Stimulated activated naive CD8-positive, alpha-beta T cell treated with anti-CD3 and anti-CD28 coated beads, Interleukin-15, Interleukin-2, amounts not matched to agents 100 ng/mL and 50 ng/mL, for 24 hours (primary cell): ENCODE measurements at regions not wholly inside any gene's neighbourhood (a gene's known extent, or its start where the extent isn't known, plus 50 kb on each side); places are given as distances from the start of the nearest gene placed in this dataset.

Source experiments
- H3K27ac Mint-ChIP-seq: one replicate; pipeline ENCODE4 v1.8.0; 2021; ENCODE audit warnings: mild to moderate bottlenecking, mixed read lengths
- H3K27me3 Mint-ChIP-seq: one replicate; pipeline ENCODE4 v1.8.0; 2021; ENCODE audit warnings: mixed read lengths
- H3K36me3 Mint-ChIP-seq: one replicate; pipeline ENCODE4 v1.8.0; 2021; ENCODE audit warnings: low read depth, mixed read lengths
- H3K4me1 Mint-ChIP-seq: one replicate; pipeline ENCODE4 v1.8.0; 2021; ENCODE audit warnings: low read depth, mixed read lengths
- H3K4me3 Mint-ChIP-seq: one replicate; pipeline ENCODE4 v1.8.0; 2021; ENCODE audit warnings: mild to moderate bottlenecking, mixed read lengths
- H3K9me3 Mint-ChIP-seq: one replicate; pipeline ENCODE4 v1.8.0; 2021; ENCODE audit warnings: mixed read lengths

- Mint-ChIP-seq H3K36me3 (no peaks in the 10 kb centered on the region), H3K4me3 (no peak overlapping the region), H3K4me1 (no peaks in the 10 kb centered on the region), H3K27ac (no peak overlapping the region), H3K9me3 (no peaks in the 10 kb centered on the region), H3K27me3 (no peaks in the 10 kb centered on the region)
Observed at GRCh38 chrX:149151805-149152757, 353.0 kb downstream of the IDS start.

GRCh38 chrX:149145845-149146285, 359.2 kb downstream of the IDS start:
- Mint-ChIP-seq H3K9me3 (no peaks in the 10 kb centered on the region), H3K36me3 (no peaks in the 10 kb centered on the region)

DNA sequence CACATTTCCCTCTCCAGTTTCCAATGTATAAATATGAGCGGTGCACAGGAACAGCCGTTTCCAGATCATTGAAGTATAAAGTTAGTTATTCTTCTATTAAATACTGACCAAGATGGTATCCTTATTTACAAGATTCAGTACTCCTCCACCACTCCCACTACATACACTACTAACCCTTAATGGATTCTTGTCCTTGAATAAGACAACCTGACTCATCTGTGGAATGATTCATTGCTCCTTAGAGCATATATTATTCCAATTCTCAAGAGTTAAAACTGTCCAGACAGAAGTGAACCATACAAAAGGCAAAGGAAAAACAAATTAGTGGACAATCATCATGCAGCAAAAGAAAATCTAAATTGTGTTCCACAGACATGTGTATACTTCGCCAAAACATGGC, 373.3 kb downstream of the IDS start:
- H3K27ac Mint-ChIP-seq, result no peak overlapping the region
- H3K4me1 Mint-ChIP-seq, result no peaks in the 10 kb centered on the region

More at GRCh38 chrX:149145845-149146285, 359.2 kb downstream of the IDS start:
- H3K27ac Mint-ChIP-seq, result no peak overlapping the region
- no peak overlapping the region for H3K4me3 Mint-ChIP-seq
- no peaks in the 10 kb centered on the region for H3K27me3 Mint-ChIP-seq
- no peaks in the 10 kb centered on the region for H3K4me1 Mint-ChIP-seq

GRCh38 chrX:149129767-149130166, 375.3 kb downstream of the IDS start:
- no peak overlapping the region for H3K27ac Mint-ChIP-seq
- no peaks in the 10 kb centered on the region for H3K36me3 Mint-ChIP-seq
- H3K4me3 Mint-ChIP-seq, result no peak overlapping the region
- no peaks in the 10 kb centered on the region for H3K9me3 Mint-ChIP-seq
- no peaks in the 10 kb centered on the region for H3K4me1 Mint-ChIP-seq
- H3K27me3 Mint-ChIP-seq, result no peaks in the 10 kb centered on the region

More for the DNA sequence above, 373.3 kb downstream of the IDS start:
- H3K9me3 Mint-ChIP-seq, result no peaks in the 10 kb centered on the region
- H3K4me3 Mint-ChIP-seq, result no peak overlapping the region
- no peaks in the 10 kb centered on the region for H3K36me3 Mint-ChIP-seq
- H3K27me3 Mint-ChIP-seq, result no peaks in the 10 kb centered on the region

DNA sequence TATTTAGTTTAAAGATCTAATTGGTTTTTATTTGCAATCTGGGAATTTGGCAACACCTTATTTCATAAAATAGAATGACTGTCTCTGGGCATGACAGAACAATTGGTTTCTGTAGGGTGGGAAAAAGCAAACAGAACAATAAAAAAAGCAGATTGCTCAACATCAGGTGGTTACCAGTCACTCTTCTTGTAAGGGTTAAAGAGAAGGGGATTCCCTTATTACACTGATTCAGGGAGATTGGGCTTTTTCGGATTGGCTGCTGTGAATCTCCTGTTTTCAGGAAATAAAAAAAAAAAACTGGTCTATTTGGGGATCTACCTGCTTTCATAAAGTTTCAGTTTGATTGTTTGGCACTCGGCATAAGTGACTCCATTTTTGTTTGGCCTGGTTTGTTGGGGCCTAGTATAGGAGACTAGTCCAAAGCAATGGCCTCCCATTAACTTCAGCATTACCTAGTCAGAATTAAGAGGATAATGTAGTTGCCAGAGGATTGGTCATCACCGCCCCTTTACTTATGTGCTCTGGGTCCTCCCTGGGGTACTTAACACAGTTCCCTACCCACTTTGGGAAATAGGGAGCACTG, 380.5 kb downstream of the IDS start:
- no peaks in the 10 kb centered on the region for H3K4me1 Mint-ChIP-seq
- H3K27ac Mint-ChIP-seq, result no peak overlapping the region
- no peaks in the 10 kb centered on the region for H3K27me3 Mint-ChIP-seq
- no peak overlapping the region for H3K4me3 Mint-ChIP-seq
- no peaks in the 10 kb centered on the region for H3K36me3 Mint-ChIP-seq
- H3K9me3 Mint-ChIP-seq, result no peaks in the 10 kb centered on the region

- H3K4me1 Mint-ChIP-seq, result no peaks in the 10 kb centered on the region
- no peaks in the 10 kb centered on the region for H3K36me3 Mint-ChIP-seq
- no peaks in the 10 kb centered on the region for H3K9me3 Mint-ChIP-seq
- no peak overlapping the region for H3K27ac Mint-ChIP-seq
- H3K4me3 Mint-ChIP-seq, result no peak overlapping the region
- no peaks in the 10 kb centered on the region for H3K27me3 Mint-ChIP-seq
Observed at GRCh38 chrX:149121206-149121920, 383.7 kb downstream of the IDS start.

DNA sequence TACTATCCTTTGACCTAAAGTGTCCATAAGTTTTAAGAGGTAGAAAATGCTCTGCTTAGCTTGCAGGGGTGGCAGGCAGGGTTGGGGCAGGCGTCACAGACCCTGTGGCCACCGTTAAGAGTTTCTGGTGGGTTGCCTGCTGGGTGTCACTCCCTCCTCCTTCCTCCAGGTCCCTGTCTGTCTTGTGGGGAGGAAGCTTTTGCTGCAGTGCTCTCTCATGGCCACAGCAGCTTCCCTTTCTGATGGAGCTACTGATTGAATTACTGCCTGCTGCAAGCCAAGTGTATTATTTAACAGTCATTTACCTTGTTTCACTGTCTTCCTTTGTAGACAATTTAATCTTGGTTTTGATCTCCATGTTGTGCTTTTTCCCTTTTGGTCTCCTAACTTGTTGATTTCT, 384.6 kb downstream of the IDS start:
- Mint-ChIP-seq H3K4me3 (no peak overlapping the region), H3K4me1 (no peaks in the 10 kb centered on the region), H3K36me3 (no peaks in the 10 kb centered on the region), H3K27me3 (no peaks in the 10 kb centered on the region), H3K27ac (no peak overlapping the region), H3K9me3 (no peaks in the 10 kb centered on the region)

DNA sequence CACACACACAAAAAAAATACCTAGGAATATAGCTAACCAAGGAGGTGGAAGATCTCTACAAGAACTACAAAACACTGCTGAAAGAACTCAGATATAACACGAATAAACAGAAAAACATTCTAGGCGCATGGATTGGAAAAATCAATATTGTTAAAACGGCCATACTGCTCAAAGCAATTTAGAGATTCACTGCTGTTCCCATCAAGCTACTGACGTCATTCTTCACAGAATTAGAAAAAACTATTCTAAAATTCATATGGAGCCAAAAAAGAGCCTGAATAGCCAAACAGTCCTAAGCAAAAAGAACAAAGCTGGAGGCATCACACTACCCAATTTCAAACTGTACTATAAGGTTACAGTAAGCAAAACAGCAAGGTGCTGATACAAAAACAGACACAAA, 390.2 kb downstream of the IDS start:
- Mint-ChIP-seq H3K9me3 (peaks cover 4% of the 10 kb centered on the region), H3K36me3 (no peaks in the 10 kb centered on the region), H3K27ac (no peak overlapping the region), H3K4me3 (no peak overlapping the region), H3K27me3 (no peaks in the 10 kb centered on the region), H3K4me1 (no peaks in the 10 kb centered on the region)

DNA sequence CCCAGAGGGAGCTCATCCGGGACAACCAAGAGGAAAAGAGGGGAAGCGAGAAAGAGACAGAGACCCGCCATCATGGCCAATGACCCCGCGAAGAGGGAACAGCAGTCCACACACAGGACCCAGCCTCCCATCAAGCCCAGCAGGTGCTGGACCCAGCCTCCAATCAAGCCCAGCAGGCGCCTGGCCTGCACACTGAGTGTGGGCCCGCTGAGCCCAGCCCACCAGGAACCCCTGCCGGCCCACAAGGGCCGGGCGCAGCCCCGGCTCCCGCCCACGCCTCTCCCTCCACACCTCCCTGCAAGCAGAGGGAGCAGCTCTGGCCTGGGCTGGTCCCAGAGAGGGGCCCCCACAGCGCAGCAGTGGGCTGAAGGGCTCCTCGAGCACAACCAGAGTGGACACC, 391.1 kb downstream of the IDS start:
- Mint-ChIP-seq H3K9me3 (peaks cover 13% of the 10 kb centered on the region), H3K4me3 (no peak overlapping the region), H3K36me3 (no peaks in the 10 kb centered on the region), H3K27ac (no peak overlapping the region), H3K27me3 (peaks cover 3% of the 10 kb centered on the region), H3K4me1 (no peaks in the 10 kb centered on the region)

DNA sequence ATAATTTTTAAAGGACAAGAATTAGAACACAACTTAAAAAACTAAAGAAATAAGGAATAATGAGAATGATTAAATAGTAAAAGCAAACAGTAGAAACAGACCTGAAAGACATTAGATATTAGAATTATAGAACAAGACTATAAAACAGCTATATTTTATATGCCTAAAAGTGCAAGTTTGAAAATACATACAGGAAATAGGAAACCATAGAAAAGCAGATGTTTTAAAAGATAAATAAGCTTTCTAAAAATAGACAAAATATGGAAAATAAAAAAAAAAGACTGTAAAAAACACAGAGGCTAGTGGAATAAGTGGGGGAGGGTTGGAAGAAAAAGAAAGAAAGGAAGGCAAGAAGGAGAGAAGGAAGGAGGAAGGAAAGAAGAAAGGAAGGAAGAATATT, 407.3 kb downstream of the IDS start:
- H3K9me3 Mint-ChIP-seq, result no peaks in the 10 kb centered on the region
- no peaks in the 10 kb centered on the region for H3K36me3 Mint-ChIP-seq
- H3K4me3 Mint-ChIP-seq, result no peak overlapping the region
- peaks cover 4% of the 10 kb centered on the region for H3K27me3 Mint-ChIP-seq
- no peaks in the 10 kb centered on the region for H3K4me1 Mint-ChIP-seq
- H3K27ac Mint-ChIP-seq, result no peak overlapping the region

DNA sequence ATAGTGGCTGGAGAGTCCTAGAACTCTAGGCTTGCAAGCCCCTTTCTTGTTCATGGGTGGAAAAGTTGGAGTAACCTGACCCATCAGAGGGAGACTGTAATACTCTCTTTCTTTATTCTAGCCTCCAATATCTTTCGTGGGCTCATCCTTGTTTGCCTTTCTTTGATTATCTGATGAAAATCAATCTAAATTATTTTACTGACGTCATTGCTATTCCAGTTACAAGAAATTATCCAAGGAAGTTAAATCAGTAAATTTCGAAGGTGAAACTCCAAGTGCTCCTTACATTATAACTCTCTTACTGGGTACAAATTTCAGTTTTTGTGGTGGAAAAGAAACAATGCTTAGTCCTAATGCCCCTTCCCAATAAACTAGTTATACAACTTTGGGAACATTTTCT, 412.9 kb downstream of the IDS start:
- peaks cover 4% of the 10 kb centered on the region for H3K27me3 Mint-ChIP-seq

GRCh38 chrX:149079805-149080406, 425.2 kb downstream of the IDS start:
- H3K9me3 Mint-ChIP-seq, result no peaks in the 10 kb centered on the region
- H3K27me3 Mint-ChIP-seq, result no peaks in the 10 kb centered on the region
- H3K36me3 Mint-ChIP-seq, result no peaks in the 10 kb centered on the region
- H3K27ac Mint-ChIP-seq, result no peak overlapping the region
- H3K4me3 Mint-ChIP-seq, result no peak overlapping the region
- H3K4me1 Mint-ChIP-seq, result no peaks in the 10 kb centered on the region

More for the DNA sequence above, 412.9 kb downstream of the IDS start:
- no peaks in the 10 kb centered on the region for H3K9me3 Mint-ChIP-seq
- H3K4me3 Mint-ChIP-seq, result no peak overlapping the region
- H3K4me1 Mint-ChIP-seq, result no peaks in the 10 kb centered on the region
- H3K36me3 Mint-ChIP-seq, result no peaks in the 10 kb centered on the region
- H3K27ac Mint-ChIP-seq, result no peak overlapping the region

GRCh38 chrX:149074398-149074797, 430.7 kb downstream of the IDS start:
- no peak overlapping the region for H3K27ac Mint-ChIP-seq
- H3K36me3 Mint-ChIP-seq, result no peaks in the 10 kb centered on the region
- H3K4me1 Mint-ChIP-seq, result no peaks in the 10 kb centered on the region
- H3K27me3 Mint-ChIP-seq, result no peaks in the 10 kb centered on the region
- H3K4me3 Mint-ChIP-seq, result no peak overlapping the region
- no peaks in the 10 kb centered on the region for H3K9me3 Mint-ChIP-seq

GRCh38 chrX:149073479-149073878, 431.6 kb downstream of the IDS start:
- H3K27ac Mint-ChIP-seq, result no peak overlapping the region
- H3K27me3 Mint-ChIP-seq, result no peaks in the 10 kb centered on the region
- no peaks in the 10 kb centered on the region for H3K4me1 Mint-ChIP-seq
- no peak overlapping the region for H3K4me3 Mint-ChIP-seq
- no peaks in the 10 kb centered on the region for H3K36me3 Mint-ChIP-seq
- H3K9me3 Mint-ChIP-seq, result no peaks in the 10 kb centered on the region

- Mint-ChIP-seq H3K9me3 (no peaks in the 10 kb centered on the region), H3K27me3 (no peaks in the 10 kb centered on the region), H3K4me1 (no peaks in the 10 kb centered on the region), H3K4me3 (no peak overlapping the region), H3K36me3 (no peaks in the 10 kb centered on the region), H3K27ac (no peak overlapping the region)
Observed at GRCh38 chrX:149069899-149070298, 435.2 kb downstream of the IDS start.
